ENCODE measurements at regions not wholly inside any gene's neighbourhood (a gene's known extent, or its start where the extent isn't known, plus 50 kb on each side); places are given as distances from the start of the nearest gene placed in this dataset.

- no peak for TF ChIP-seq CTCF (IDR thresholded peaks at IDR 0.05)
- Histone ChIP-seq H3K27me3 (ENCODE audit: control insufficient read depth in 2 of 2, insufficient read depth in 2 of 2, low read length in 2 of 2) (no peaks in the 10 kb centered on the region), H4K20me1 (ENCODE audit: insufficient read depth, low read length) (no peaks in the 10 kb centered on the region), H2AFZ (ENCODE audit: insufficient read depth, low read depth, low read length, poor library complexity, severe bottlenecking) (no peak overlapping the region), H3K27ac (ENCODE audit: low read depth in 1 of 2, low read length in 2 of 2) (no peak overlapping the region), H3K79me2 (ENCODE audit: insufficient read depth, low read length) (no peaks in the 10 kb centered on the region), H3K4me1 (ENCODE audit: control insufficient read depth in 1 of 2, insufficient read depth in 2 of 2, low read length in 2 of 2) (peaks cover 12 to 15% of the 10 kb centered on the region in 2 donors), H3K4me3 (replicated peaks in 1 of 3; ENCODE audit: low read depth in 2 of 3, low read length in 3 of 3) (no peak overlapping the region), H3K4me2 (replicated peaks; ENCODE audit: extremely low read depth, low read length, poor library complexity, severe bottlenecking) (no peak overlapping the region), H3K9ac (ENCODE audit: insufficient read depth, low read length, poor library complexity, severe bottlenecking) (no peak overlapping the region), H3K36me3 (replicated peaks in 1 of 2; ENCODE audit: control insufficient read depth in 1 of 2, insufficient read depth in 2 of 2, low read length in 2 of 2) (no peaks in the 10 kb centered on the region), H3K9me3 (replicated peaks in 1 of 2; ENCODE audit: control insufficient read depth in 1 of 2, insufficient read depth in 1 of 2, low read length in 2 of 2) (no peaks in the 10 kb centered on the region)
- H3K9me3 Mint-ChIP-seq: no peaks in the 10 kb centered on the region
- intact Hi-C loops (cut with micrococcal nuclease): loop anchor here in 1 of 2 donors (10.0 kb wide), 1 partner anchor 58 kb away; no protein-coding TSS in a partner anchor
- peak overlapping the region in 1 of 7 donors; percentile 38 for H3K27ac Mint-ChIP-seq
- WGBS (ENCODE audit: insufficient coverage): 91% methylated on average over 5 of the region's 10 CpGs
- no peaks in the 10 kb centered on the region for H3K36me3 Mint-ChIP-seq
- H3K27me3 Mint-ChIP-seq (ENCODE audit: low read depth in 3 of 3): peaks cover 0 to 4% (median 2%) of the 10 kb centered on the region in 3 donors
- peaks cover 33% of the 10 kb centered on the region for H3K4me1 Mint-ChIP-seq
- no peak for DNase-seq
- no peak overlapping the region for H3K4me3 Mint-ChIP-seq
These were observed 253.2 kb upstream of the KLF4 start for GRCh38 chr9:107742531-107743309.

GRCh38 chr9:107740088-107740980, 250.8 kb upstream of the KLF4 start:
- H3K27me3 Mint-ChIP-seq (ENCODE audit: low read depth in 3 of 3): peaks cover 1 to 4% (median 2%) of the 10 kb centered on the region in 3 donors
- Histone ChIP-seq H3K4me1 (ENCODE audit: control insufficient read depth in 1 of 2, insufficient read depth in 2 of 2, low read length in 2 of 2) (peaks cover 6 to 7% of the 10 kb centered on the region in 2 donors), H3K27me3 (ENCODE audit: control insufficient read depth in 2 of 2, insufficient read depth in 2 of 2, low read length in 2 of 2) (no peaks in the 10 kb centered on the region), H3K27ac (ENCODE audit: low read depth in 1 of 2, low read length in 2 of 2) (no peak overlapping the region), H3K36me3 (replicated peaks in 1 of 2; ENCODE audit: control insufficient read depth in 1 of 2, insufficient read depth in 2 of 2, low read length in 2 of 2) (no peaks in the 10 kb centered on the region), H3K9ac (ENCODE audit: insufficient read depth, low read length, poor library complexity, severe bottlenecking) (no peak overlapping the region), H4K20me1 (ENCODE audit: insufficient read depth, low read length) (no peaks in the 10 kb centered on the region), H3K4me3 (replicated peaks in 1 of 3; ENCODE audit: low read depth in 2 of 3, low read length in 3 of 3) (no peak overlapping the region), H2AFZ (ENCODE audit: insufficient read depth, low read depth, low read length, poor library complexity, severe bottlenecking) (no peak overlapping the region), H3K79me2 (ENCODE audit: insufficient read depth, low read length) (no peaks in the 10 kb centered on the region), H3K4me2 (replicated peaks; ENCODE audit: extremely low read depth, low read length, poor library complexity, severe bottlenecking) (no peak overlapping the region), H3K9me3 (replicated peaks in 1 of 2; ENCODE audit: control insufficient read depth in 1 of 2, insufficient read depth in 1 of 2, low read length in 2 of 2) (no peaks in the 10 kb centered on the region)
- no peak overlapping the region for H3K4me3 Mint-ChIP-seq
- no peaks in the 10 kb centered on the region for H3K9me3 Mint-ChIP-seq
- no peaks in the 10 kb centered on the region for H3K36me3 Mint-ChIP-seq
- 97% methylated on average over 6 of the region's 10 CpGs for WGBS (ENCODE audit: insufficient coverage)
- H3K4me1 Mint-ChIP-seq: peaks cover 24% of the 10 kb centered on the region
- no peak for DNase-seq
- intact Hi-C loops (cut with micrococcal nuclease): loop anchor here in 1 of 2 donors (10.0 kb wide), 1 partner anchor 56 kb away; no protein-coding TSS in a partner anchor
- TF ChIP-seq CTCF (IDR thresholded peaks at IDR 0.05): no peak
- peak overlapping the region in 1 of 7 donors; percentile 14 for H3K27ac Mint-ChIP-seq

All from CD14-positive monocyte (primary cell).